Medulla oblongata (tissue), 1 donor: ENCODE measurements at regions not wholly inside any gene's neighbourhood (a gene's known extent, or its start where the extent isn't known, plus 50 kb on each side); places are given as distances from the start of the nearest gene placed in this dataset.

ENCODE experiments used
- DNase-seq: peaks from one replicate; pipeline ENCODE4 v3.0.0-alpha.2; 2015; ENCODE audit errors: extremely low spot score

DNA sequence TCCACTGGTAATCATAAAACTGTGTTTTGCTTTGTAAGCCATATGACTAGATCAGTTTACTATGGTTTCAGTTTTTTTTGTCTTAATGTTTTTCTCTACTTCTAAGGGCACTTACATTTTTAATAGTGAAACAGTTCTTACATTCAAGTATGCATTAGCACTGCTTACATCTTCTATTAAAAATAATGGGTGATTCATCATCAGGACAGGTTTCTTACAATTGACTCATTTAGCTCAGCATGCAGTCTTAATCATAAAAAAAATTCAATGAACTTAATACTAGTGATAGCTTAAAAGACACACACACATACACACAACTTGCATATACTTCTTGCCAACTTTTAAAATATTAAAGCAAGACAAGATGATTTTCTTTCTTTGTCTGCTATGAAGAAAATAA lies 845.7 kb upstream of the USP15 start:
- DNase-seq = no peak

DNA sequence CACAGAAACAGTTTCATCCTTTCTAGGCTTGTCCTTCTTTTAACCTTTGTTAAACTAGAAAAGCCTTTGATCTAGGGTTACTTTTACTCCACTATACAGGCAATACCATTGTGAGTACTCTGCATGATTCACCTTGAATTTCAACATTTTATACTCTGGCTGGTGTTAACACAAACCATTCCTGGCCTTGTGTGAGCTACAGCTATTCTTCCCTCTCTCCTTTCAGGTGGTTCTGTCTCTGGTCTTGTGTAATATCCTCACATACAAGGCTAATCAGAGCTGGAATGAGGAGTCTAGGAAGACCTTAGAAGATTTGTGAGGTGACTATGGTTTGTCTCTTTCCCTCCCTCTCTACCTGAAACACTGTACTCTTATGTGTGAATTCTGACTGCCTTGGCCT lies 837.4 kb upstream of the USP15 start:
- no peak for DNase-seq

GRCh38 chr12:61452076-61452475 lies 808.1 kb upstream of the USP15 start:
- DNase-seq = no peak

- no peak for DNase-seq
Measured at GRCh38 chr12:61487728-61488127, 772.5 kb upstream of the USP15 start.

GRCh38 chr12:61490526-61491498 lies 769.4 kb upstream of the USP15 start:
- no peak for DNase-seq

DNA sequence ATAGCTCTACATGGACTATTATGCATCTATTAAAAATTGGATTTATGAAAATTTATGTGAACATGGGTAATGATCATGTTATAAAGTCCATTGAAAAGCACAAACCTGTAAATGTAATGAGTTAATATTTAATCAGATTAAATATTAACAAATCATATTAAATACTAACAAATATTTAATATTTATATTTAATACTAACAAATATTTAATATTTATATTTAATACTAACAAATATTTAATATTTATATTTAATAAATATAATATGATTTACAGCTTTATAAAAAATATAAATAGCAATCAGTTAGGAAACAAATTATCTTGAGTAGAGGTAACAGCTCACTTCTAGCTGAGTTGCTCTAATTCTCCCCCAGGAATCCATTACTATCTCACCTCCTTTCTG lies 758.0 kb upstream of the USP15 start:
- no peak for DNase-seq

- DNase-seq = no peak
Measured at GRCh38 chr12:61504396-61505080, 755.7 kb upstream of the USP15 start.

DNA sequence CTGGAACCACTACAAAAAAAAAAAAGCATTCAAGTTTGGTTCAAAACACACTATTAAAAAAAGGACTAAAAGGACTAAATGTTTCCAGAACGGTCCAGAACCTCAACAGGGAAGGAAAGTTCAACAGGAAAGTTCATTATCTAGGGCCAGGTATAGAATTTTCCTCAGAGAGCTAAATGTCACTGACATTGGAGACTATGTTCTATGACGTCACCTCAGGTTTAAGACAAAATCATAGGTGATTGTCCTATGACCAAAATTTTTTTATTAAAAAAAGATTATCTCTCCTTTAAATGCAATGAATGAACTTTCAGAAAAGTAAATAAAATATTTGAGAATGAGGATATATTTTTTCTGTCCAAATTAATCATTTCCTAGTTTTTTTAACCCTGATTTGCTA lies 746.7 kb upstream of the USP15 start:
- no peak for DNase-seq

GRCh38 chr12:61514016-61514415 lies 746.2 kb upstream of the USP15 start:
- DNase-seq = no peak

GRCh38 chr12:61521258-61521657 lies 738.9 kb upstream of the USP15 start:
- DNase-seq = no peak

DNA sequence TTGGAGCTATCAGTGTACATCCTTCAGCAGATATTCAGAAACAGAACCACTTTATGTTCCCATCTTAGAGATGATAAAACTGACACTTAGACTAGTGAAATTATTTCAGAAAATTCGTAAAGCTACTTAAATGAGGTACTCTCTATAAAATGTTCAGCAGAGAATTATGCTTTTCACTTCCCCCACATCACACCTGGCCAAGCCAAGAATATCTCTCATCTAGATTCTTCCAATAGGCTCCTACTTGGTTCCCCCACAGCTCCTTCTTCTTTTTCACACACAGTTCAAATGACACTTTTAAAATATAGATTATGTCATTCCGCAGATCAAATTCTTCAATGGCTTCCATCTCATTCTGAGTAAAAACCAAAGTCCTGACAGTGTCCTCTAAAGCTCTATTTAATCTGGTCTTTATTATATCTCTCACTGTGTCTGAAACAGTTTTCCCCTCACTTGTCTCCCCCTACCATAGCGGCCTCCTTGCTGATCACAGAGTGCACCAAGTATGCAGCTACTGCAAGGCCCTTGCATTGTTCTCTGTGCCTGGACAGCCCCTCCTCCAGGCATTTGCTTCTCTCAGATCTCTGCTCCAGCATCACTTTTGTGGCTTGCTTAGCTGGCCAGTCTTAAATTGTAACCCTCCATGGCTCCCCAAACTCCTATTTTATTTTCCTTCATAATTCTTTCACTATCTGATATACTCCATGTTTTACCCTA lies 736.8 kb upstream of the USP15 start:
- DNase-seq = no peak

GRCh38 chr12:61524851-61525250 lies 735.4 kb upstream of the USP15 start:
- no peak for DNase-seq

DNA sequence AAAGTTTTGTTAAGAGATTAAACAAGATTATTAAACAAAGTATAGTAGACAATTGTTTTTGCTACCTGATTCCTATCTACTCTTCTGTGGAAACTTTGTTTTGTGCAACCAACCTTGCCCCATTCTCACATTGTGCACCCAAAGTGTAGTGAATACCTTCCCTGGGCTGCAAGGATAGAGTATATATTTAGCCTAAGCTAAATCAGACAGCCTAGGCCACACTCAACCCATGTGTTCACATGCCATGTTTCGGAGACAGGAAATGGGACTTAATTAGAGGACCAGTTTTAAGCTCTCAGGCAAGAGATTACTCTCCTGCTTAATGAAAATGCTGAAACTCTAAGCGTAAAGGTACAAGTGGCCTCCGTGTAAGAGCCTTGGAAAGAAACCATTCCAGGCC lies 734.9 kb upstream of the USP15 start:
- DNase-seq = no peak

DNA sequence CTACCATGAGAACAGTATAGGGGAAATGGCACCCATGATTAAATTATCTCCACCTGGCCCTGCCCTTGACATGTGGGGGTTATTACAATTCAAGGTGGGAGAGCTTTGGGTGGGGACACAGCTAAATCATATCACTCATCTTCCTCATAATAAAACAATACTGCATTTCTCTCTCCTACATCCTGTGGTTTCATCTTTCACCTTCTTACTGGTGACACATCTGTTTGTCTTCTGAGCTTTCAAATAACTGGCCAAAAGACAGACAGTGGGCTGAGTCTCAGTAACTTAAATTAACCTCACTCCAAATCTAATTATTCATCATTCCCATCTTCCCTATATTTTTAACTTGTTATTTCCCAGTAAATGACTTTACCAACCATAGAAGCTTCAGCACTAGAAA lies 729.7 kb upstream of the USP15 start:
- no peak for DNase-seq

GRCh38 chr12:61531195-61531594 lies 729.0 kb upstream of the USP15 start:
- DNase-seq = no peak

GRCh38 chr12:61536117-61536516 lies 724.1 kb upstream of the USP15 start:
- no peak for DNase-seq

DNA sequence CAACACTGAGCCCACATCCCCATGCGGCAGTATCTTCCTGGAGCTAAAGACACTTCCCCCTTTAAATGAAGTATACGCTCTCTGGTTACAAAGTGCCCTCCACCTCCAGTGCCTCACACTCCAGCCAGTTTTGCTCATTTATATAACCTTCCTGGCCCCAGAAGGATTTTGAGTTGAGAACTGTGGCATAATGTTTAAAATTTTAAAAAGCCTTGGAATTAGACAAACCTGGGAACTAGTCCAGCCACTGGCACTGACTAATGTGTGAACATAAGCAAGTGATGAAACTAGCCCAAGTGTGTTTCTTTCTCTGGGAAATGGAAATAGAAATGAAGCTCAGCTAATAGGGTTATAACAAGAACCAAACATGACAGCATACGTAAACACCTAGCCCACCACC lies 723.7 kb upstream of the USP15 start:
- DNase-seq = peak; percentile 51

DNA sequence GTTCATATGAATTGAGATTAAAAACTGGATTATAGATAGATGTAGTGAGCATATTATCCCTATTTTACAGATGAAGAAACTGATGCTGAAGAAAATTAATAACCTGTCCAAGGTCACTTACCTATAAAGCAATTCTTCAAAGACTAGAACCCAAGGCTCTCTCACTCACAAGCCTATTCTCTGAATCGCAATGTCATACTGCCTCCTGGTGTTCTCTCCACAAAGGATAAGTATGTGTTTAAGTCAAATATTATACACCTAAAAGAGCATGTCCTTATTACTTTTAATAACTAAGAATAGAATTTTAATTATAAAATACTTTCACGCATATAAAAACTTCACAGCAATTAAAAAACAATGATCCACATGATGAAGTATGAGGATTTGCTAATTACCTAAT lies 721.3 kb upstream of the USP15 start:
- DNase-seq = no peak

DNA sequence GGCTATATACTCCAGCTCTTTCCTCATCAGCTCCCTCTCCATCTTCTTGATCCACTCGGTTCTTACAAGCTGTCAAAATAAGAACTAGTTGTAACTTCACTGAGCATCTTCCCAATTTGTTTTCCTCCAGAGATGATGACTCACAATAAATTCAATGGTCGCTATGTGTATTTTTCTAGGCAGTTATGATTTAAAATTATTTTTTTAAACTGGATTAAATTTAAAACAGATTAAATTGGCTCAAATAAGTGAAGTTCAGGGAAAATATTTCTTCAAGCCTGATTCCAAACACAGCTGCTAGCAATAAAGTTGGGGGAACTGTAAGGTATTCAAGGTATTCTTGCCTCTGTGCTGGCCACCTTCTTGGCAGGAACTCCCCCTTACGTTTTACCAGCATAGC lies 717.7 kb upstream of the USP15 start:
- no peak for DNase-seq

DNA sequence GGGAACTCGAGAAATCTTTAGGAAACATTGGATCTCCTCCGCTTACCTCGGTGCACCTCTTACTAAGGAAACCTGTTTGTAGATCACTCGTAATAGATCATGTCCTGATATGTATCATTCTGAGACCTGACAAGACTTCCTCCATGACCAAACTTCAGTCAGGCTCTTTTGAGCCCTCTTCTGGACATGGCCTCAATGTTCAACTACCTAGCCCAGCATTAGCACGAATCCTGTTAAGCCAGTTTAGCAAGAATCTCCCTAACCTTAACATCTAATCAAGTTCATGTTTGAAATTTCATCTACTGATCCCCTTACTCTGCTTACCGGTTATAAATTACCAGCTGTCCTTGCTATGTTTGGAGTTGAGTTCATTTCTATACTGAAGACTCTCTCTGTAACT lies 713.9 kb upstream of the USP15 start:
- no peak for DNase-seq

DNA sequence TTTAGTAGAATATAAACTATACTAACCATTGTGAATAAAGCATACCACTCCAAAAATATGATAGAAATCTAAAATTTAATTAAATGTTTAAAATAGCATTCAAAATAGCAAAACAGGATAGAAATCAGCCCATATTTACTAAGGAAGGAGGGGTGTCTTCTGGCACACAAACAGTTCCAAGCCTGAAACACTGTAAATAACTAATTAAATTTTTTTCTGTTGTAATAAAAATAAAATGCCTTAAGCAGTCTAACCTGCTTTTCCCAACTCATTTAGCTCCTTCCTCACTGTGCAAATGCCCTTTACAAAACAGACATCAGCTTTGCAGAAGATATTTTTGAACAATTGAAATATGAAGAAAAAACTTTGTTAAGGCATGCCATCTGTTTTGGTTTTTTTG lies 707.1 kb upstream of the USP15 start:
- no peak for DNase-seq

DNA sequence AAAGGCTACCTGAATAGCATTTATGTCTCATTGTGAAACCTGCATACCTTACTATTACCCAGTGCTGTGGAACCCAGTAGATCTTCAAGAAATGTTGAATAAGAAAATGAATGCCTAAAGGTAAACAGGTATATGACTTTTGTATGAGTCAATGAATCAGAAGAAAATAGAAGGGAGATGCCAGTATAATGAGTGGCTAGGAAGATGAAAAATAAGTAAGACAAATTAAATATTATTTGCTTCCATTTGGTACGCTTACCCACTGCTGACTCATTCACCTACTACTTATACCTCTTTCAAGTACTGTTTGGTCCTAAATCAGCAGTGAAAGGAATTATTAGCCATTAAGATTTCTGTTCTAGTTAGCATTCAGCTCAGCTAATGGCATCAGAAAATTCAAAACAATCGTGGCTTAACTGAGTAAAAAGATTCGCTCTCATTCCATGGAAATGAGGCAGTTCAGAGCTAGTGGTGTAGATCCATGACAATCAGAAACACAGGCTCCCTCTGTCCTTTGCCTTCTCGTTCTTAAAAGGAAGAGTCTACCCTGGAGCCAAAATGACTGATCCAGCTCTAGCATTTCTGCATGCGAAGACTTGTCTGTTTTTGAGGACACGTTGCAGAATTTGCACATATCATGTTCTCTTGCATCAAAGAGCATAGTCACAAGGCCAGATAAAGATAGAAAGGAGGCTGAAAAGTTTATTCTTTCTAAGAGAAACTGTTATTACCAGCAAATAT lies 705.8 kb upstream of the USP15 start:
- DNase-seq = peak; percentile 6
